ENCODE measurements at regions not wholly inside any gene's neighbourhood (a gene's known extent, or its start where the extent isn't known, plus 50 kb on each side); places are given as distances from the start of the nearest gene placed in this dataset.

GRCh38 chr2:239854596-239854995 is 170.5 kb downstream of the NDUFA10 start:
- no peak for TF ChIP-seq ARNTL (CRISPR knock-in tag; IDR thresholded peaks at IDR 0.05; ENCODE audit: borderline replicate concordance, low read depth)
- no peak for TF ChIP-seq ZFP3 (CRISPR knock-in tag; IDR thresholded peaks at IDR 0.05)
- TF ChIP-seq SNAI2 (CRISPR knock-in tag; IDR thresholded peaks at IDR 0.05) = no peak
- TF ChIP-seq TCF4 (CRISPR knock-in tag; IDR thresholded peaks at IDR 0.05; ENCODE audit: borderline replicate concordance) = no peak
- no peak for TF ChIP-seq RARB (CRISPR knock-in tag; IDR thresholded peaks at IDR 0.05)
- no peak for TF ChIP-seq PATZ1 (CRISPR knock-in tag; IDR thresholded peaks at IDR 0.05; ENCODE audit: borderline replicate concordance)
- TF ChIP-seq CSDC2 (CRISPR knock-in tag; IDR thresholded peaks at IDR 0.05) = no peak
- TF ChIP-seq CREB5 (CRISPR knock-in tag; IDR thresholded peaks at IDR 0.05; ENCODE audit: low read depth) = no peak
- no peak for TF ChIP-seq ZNF565 (CRISPR knock-in tag; conservative IDR thresholded peaks at IDR 0.05; ENCODE audit: low read depth)
- TF ChIP-seq POU6F1 (CRISPR knock-in tag; IDR thresholded peaks at IDR 0.05; ENCODE audit: borderline replicate concordance, low read depth) = no peak
- TF ChIP-seq ESRRG (CRISPR knock-in tag; IDR thresholded peaks at IDR 0.05) = no peak
- TF ChIP-seq CSRNP3 (CRISPR knock-in tag; IDR thresholded peaks at IDR 0.05) = no peak
